Fibroblast of lung (primary cell): ENCODE measurements at regions not wholly inside any gene's neighbourhood (a gene's known extent, or its start where the extent isn't known, plus 50 kb on each side); places are given as distances from the start of the nearest gene placed in this dataset.

Experiments used
- CTCF ChIP-seq, 2 donors: IDR thresholded peaks in 1 of 2; conservative IDR thresholded peaks in 1 of 2; 1 replicate in 1 of 2; 2 replicates in 1 of 2; pipeline ENCODE4 v1.5.1; 2011 to 2012; ENCODE audit warnings: low read length in 2 of 2, control low read depth in 1 of 2, inconsistent platforms in 1 of 2, low read depth in 1 of 2, mild to moderate bottlenecking in 1 of 2
- EZH2 ChIP-seq: IDR thresholded peaks from 2 replicates; pipeline ENCODE4 v1.5.1; 2012; ENCODE audit warnings: low read length, control low read depth, mild to moderate bottlenecking; ENCODE audit errors: missing control alignments

DNA sequence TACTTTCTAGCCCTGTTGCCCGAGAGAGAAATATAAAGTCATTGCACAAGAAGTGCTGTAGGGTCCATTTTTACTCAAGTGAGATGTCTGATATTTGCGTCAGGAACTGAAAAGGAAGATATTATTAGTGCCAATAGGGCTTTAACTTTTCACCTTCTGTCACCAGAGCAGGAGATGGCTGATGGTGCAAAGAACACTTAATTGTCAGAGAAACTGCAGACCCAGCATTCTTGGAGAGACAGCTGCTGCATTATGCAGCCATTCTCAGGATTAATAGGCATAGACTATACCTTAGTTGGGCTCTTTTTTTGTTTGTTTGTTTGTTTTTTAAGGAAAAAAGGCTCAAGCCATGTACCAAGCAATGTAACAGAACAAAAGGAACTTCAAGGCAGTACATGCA lies 179.4 kb downstream of the RPS12 start:
- TF ChIP-seq CTCF (conservative IDR thresholded peaks at IDR 0.05 in 1 of 2, IDR thresholded peaks at IDR 0.05 in 1 of 2; ENCODE audit: low read depth in 1 of 2, low read length in 2 of 2) (no peak), EZH2 (no peak)
